ENCODE measurements at regions not wholly inside any gene's neighbourhood (a gene's known extent, or its start where the extent isn't known, plus 50 kb on each side); places are given as distances from the start of the nearest gene placed in this dataset.

DNA sequence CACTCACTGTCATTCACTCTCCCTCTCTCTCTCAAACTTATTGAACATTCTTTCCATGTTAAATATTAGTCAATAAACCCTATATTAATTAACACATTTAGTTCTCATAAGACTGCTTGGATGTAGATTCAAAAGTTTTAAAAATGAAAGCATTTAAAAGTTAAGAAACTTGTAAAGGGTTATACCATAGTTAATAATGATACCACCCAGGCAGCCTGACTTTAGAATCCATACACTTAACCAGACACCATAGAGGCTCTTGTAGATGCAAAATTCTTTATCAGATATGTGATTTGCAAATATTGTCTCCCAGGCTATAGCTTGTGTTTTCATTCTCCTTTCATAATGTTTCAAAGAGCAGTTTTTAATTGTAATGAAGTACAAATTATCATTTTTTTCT is 335.8 kb upstream of the ACTBL2 start:
- Histone ChIP-seq H3K4me1 (no peaks in the 10 kb centered on the region), H3K4me3 (ENCODE audit: low read depth, low read length) (no peak overlapping the region)
- DNase-seq: no peak

DNA sequence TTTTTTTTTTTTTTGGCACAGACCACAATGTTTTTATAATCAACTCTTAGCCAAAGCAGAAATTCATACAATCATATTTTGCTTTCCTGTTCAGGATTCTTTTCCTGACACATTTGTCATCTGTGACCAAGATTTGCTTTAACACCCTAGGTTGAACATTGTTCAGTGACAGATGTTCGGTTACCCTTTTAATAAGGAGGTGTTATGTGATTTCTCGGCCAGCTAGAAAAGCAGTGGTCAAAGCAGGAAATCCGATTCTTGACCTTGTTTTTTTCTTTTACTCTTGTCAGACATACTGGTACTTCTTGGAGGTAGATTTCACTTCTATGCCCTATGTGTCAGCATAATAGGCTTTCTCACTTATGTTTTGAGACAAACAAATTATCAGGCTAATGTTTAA is 335.3 kb upstream of the ACTBL2 start:
- no peak overlapping the region for H3K4me3 ChIP-seq (ENCODE audit: low read depth, low read length)
- no peak for DNase-seq
- H3K36me3 ChIP-seq: no peaks in the 10 kb centered on the region
- H3K4me1 ChIP-seq: no peaks in the 10 kb centered on the region
- TF ChIP-seq, protein P1, sequence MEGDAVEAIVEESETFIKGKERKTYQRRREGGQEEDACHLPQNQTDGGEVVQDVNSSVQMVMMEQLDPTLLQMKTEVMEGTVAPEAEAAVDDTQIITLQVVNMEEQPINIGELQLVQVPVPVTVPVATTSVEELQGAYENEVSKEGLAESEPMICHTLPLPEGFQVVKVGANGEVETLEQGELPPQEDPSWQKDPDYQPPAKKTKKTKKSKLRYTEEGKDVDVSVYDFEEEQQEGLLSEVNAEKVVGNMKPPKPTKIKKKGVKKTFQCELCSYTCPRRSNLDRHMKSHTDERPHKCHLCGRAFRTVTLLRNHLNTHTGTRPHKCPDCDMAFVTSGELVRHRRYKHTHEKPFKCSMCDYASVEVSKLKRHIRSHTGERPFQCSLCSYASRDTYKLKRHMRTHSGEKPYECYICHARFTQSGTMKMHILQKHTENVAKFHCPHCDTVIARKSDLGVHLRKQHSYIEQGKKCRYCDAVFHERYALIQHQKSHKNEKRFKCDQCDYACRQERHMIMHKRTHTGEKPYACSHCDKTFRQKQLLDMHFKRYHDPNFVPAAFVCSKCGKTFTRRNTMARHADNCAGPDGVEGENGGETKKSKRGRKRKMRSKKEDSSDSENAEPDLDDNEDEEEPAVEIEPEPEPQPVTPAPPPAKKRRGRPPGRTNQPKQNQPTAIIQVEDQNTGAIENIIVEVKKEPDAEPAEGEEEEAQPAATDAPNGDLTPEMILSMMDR (IDR thresholded peaks at IDR 0.05; ENCODE audit: low read depth, low read length): no peak
- H3K27me3 ChIP-seq: no peaks in the 10 kb centered on the region
- no peaks in the 10 kb centered on the region for H3K9me3 ChIP-seq

More for the DNA sequence above, 335.8 kb upstream of the ACTBL2 start:
- TF ChIP-seq, protein P1 (IDR thresholded peaks at IDR 0.05; ENCODE audit: low read depth, low read length): no peak
- H3K9me3 ChIP-seq: no peaks in the 10 kb centered on the region
- H3K27me3 ChIP-seq: no peaks in the 10 kb centered on the region
- no peaks in the 10 kb centered on the region for H3K36me3 ChIP-seq

DNA sequence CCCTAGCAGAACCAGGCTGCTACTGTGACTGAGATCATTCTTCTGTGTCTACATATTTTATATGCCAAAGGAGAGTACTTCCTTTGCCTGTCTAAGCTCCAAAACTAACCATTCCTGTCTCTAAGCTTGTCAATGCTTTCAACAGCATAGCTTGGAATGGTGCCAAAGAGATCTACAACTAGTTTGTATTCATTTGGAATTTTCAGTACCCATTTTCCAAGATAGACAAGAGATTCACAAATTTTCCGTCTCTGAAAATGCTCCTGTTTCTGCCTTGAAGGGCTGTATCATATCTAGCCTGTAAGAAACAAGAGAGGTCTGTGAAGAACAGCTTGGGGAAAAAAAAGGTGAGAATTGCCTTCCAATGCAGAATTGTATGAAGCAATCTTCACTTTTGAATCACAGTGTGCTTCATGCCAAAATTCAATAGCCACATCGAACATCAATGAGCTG is 334.4 kb upstream of the ACTBL2 start:
- Histone ChIP-seq H3K4me3 (ENCODE audit: low read depth, low read length) (no peak overlapping the region), H3K27me3 (no peaks in the 10 kb centered on the region), H3K36me3 (no peaks in the 10 kb centered on the region), H3K4me1 (no peaks in the 10 kb centered on the region), H3K9me3 (no peaks in the 10 kb centered on the region)
- no peak for DNase-seq
- TF ChIP-seq, protein P1 (IDR thresholded peaks at IDR 0.05; ENCODE audit: low read depth, low read length): no peak

DNA sequence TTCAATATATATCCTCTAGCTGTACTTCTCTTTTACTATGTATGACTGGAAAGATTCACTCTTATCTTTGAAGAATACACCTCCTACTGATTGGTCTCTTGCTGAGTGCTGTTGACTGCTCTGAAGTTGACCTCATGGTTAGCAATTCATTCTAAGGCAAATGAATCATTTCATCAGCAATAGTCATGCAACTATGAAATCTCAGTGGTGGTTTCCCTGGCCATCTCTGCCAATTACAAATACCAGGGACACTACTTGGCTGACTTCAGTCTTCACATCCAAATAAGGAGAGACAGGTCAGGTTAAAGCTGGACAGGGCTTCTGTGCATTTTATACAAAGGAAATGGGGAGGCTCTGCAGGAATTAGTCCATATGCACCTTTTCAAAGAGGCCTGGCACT is 333.5 kb upstream of the ACTBL2 start:
- no peak for DNase-seq
- TF ChIP-seq, protein P1 (IDR thresholded peaks at IDR 0.05; ENCODE audit: low read depth, low read length): no peak
- no peaks in the 10 kb centered on the region for H3K27me3 ChIP-seq
- no peaks in the 10 kb centered on the region for H3K4me1 ChIP-seq
- no peaks in the 10 kb centered on the region for H3K9me3 ChIP-seq
- no peaks in the 10 kb centered on the region for H3K36me3 ChIP-seq
- H3K4me3 ChIP-seq (ENCODE audit: low read depth, low read length): no peak overlapping the region

DNA sequence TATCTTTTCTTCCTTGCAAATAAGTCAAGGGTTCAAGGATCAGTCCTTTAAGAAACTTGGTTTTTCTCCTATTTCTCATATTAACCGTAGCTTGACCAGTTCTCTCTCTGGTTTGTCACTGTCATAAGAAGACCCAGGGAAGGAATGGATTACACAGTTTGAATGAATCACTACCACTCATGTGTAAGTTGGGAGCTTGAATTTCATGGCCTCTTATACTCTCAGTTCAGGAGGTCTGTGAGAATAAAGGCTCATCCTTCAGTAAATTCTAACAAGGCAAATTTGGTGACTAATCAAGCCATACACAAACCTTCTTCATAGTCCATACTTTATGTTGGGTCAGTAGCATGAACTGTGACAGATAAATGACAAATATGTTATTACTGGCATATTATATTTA is 323.1 kb upstream of the ACTBL2 start:
- Histone ChIP-seq H3K4me1 (no peaks in the 10 kb centered on the region), H3K27me3 (no peaks in the 10 kb centered on the region), H3K9me3 (no peaks in the 10 kb centered on the region), H3K36me3 (no peaks in the 10 kb centered on the region), H3K4me3 (ENCODE audit: low read depth, low read length) (no peak overlapping the region)
- DNase-seq: no peak
- TF ChIP-seq, protein P1 (IDR thresholded peaks at IDR 0.05; ENCODE audit: low read depth, low read length): no peak

DNA sequence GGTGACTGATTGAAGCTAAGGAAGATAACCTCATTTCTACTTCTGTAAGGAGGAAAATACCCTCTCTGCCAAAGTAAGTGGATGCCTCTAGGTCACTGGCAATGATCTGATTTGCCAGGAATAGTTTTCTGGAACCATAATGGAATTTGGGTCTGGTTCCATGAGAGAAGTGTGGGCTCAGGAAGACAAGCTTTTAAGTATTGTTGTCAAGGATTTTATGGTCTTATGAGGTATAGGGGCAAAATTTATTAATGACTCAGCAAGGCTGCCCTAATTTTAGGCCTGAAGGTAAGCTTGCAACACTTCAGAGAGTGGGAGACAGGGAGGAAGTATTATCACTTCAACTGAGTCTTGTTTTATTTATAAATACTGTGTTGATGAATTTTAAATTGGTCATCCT is 322.6 kb upstream of the ACTBL2 start:
- no peaks in the 10 kb centered on the region for H3K4me1 ChIP-seq
- H3K27me3 ChIP-seq: no peaks in the 10 kb centered on the region
- TF ChIP-seq, protein P1 (IDR thresholded peaks at IDR 0.05; ENCODE audit: low read depth, low read length): no peak
- DNase-seq: no peak
- no peak overlapping the region for H3K4me3 ChIP-seq (ENCODE audit: low read depth, low read length)
- no peaks in the 10 kb centered on the region for H3K36me3 ChIP-seq
- no peaks in the 10 kb centered on the region for H3K9me3 ChIP-seq
